Adrenal gland (tissue), 5 donors: ENCODE measurements at regions not wholly inside any gene's neighbourhood (a gene's known extent, or its start where the extent isn't known, plus 50 kb on each side); places are given as distances from the start of the nearest gene placed in this dataset.

ENCODE experiments used
- CTCF ChIP-seq, 6 experiments: fragments of 450-650 bp in 4 of 6; fragments of 200-600 bp in 2 of 6; sonication (generic) in 1 of 6; IDR thresholded peaks; 1 replicate in 5 of 6; 2 replicates in 1 of 6; pipeline versions ENCODE4 v1.5.1 to v1.8.0; 2016 to 2021; ENCODE audit warnings: antibody characterized with exemption in 6 of 6, mild to moderate bottlenecking in 2 of 6, moderate library complexity in 1 of 6
- POLR2A ChIP-seq, 2 donors: fragments of 450-650 bp; IDR thresholded peaks; one replicate each; pipeline ENCODE4 v1.6.1; 2017; ENCODE audit warnings: antibody characterized with exemption in 2 of 2, mild to moderate bottlenecking in 2 of 2, moderate library complexity in 1 of 2
- donor health status: DM: no; HTN: no; CAD: no.

DNA sequence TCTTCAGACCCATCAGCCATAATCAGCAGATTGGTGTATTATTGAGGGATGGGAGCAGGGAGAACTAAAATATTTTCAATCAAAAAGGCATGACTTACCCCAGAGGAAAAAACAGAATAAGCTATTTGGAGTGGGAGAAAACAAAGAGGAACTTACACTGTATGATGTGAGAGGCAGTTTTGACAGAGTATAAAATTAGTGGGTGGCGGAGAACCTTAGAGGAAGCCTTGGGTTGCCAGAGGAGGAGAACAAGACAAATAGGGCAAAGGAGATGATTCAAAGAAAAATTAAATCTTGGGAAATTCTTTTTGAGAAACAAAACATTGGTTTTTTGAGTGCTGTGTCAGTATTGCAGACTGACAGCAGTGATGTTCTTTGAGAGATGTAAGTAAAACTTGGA is 285.0 kb downstream of the C11orf87 start:
- TF ChIP-seq CTCF (IDR thresholded peaks at IDR 0.05) = no peak
- no peak for TF ChIP-seq POLR2A (IDR thresholded peaks at IDR 0.05)
